GM18858 (cell line): ENCODE measurements at regions not wholly inside any gene's neighbourhood (a gene's known extent, or its start where the extent isn't known, plus 50 kb on each side); places are given as distances from the start of the nearest gene placed in this dataset.

Source experiments
- ATAC-seq: cut with Tn5 transposase; IDR thresholded peaks from one replicate; pipeline ENCODE4 v1.9.1; 2021; ENCODE audit not compliant: unreplicated experiment

- no peak for ATAC-seq
Measured at GRCh38 chr12:76226397-76226796, 121.8 kb downstream of the BBS10 start.

- ATAC-seq, result no peak
Measured at GRCh38 chr12:76223869-76224268, 124.3 kb downstream of the BBS10 start.

GRCh38 chr12:76220980-76221379 is 127.2 kb downstream of the BBS10 start:
- ATAC-seq, result no peak

- no peak for ATAC-seq
Measured at GRCh38 chr12:76219806-76220205, 128.4 kb downstream of the BBS10 start.

GRCh38 chr12:76216585-76217472 is 131.4 kb downstream of the BBS10 start:
- ATAC-seq, result no peak

GRCh38 chr12:76208129-76208528 is 123.6 kb upstream of the NAP1L1 start:
- ATAC-seq, result no peak

GRCh38 chr12:76206677-76207072 is 122.2 kb upstream of the NAP1L1 start:
- ATAC-seq, result no peak

GRCh38 chr12:76206039-76206676 is 121.7 kb upstream of the NAP1L1 start:
- ATAC-seq, result no peak

- ATAC-seq, result no peak
Measured at GRCh38 chr12:76202621-76203020, 118.1 kb upstream of the NAP1L1 start.

GRCh38 chr12:76201758-76202157 is 117.3 kb upstream of the NAP1L1 start:
- no peak for ATAC-seq

- no peak for ATAC-seq
Measured at GRCh38 chr12:76201316-76201715, 116.8 kb upstream of the NAP1L1 start.

- ATAC-seq, result no peak
Measured at GRCh38 chr12:76199808-76200207, 115.3 kb upstream of the NAP1L1 start.

GRCh38 chr12:76198839-76199238 is 114.4 kb upstream of the NAP1L1 start:
- no peak for ATAC-seq

- ATAC-seq, result no peak
Measured at GRCh38 chr12:76197283-76197682, 112.8 kb upstream of the NAP1L1 start.

GRCh38 chr12:76195920-76196319 is 111.4 kb upstream of the NAP1L1 start:
- no peak for ATAC-seq

GRCh38 chr12:76194724-76195123 is 110.2 kb upstream of the NAP1L1 start:
- ATAC-seq, result no peak

GRCh38 chr12:76193961-76194360 is 109.5 kb upstream of the NAP1L1 start:
- no peak for ATAC-seq

- no peak for ATAC-seq
Measured at GRCh38 chr12:76192416-76192815, 107.9 kb upstream of the NAP1L1 start.

- no peak for ATAC-seq
Measured at GRCh38 chr12:76190299-76190698, 105.8 kb upstream of the NAP1L1 start.

- no peak for ATAC-seq
Measured at GRCh38 chr12:76189851-76190250, 105.4 kb upstream of the NAP1L1 start.

GRCh38 chr12:76187177-76187576 is 102.7 kb upstream of the NAP1L1 start:
- no peak for ATAC-seq

GRCh38 chr12:76186131-76186906 is 101.8 kb upstream of the NAP1L1 start:
- no peak for ATAC-seq
